GM18498 (cell line): ENCODE measurements at regions not wholly inside any gene's neighbourhood (a gene's known extent, or its start where the extent isn't known, plus 50 kb on each side); places are given as distances from the start of the nearest gene placed in this dataset.
A peak's percentile ranks its signal among the peaks of the same experiment; 100 is the strongest.
"Not testable (repeated sequence)": the region's sequence is repeated elsewhere in the genome, so short reads cannot be mapped to it uniquely, and the experiment has no call there.

Experiments used
- ATAC-seq: cut with Tn5 transposase; IDR thresholded peaks from one replicate; pipeline ENCODE4 v1.9.1; 2021; ENCODE audit warnings: mild to moderate bottlenecking, moderate library complexity; ENCODE audit not compliant: unreplicated experiment

GRCh38 chr10:3958472-3958996 lies 173.5 kb upstream of the KLF6 start:
- ATAC-seq, result no peak

GRCh38 chr10:3955955-3956617 lies 171.1 kb upstream of the KLF6 start:
- ATAC-seq, result no peak

- ATAC-seq, result no peak
Observed at GRCh38 chr10:3955493-3955892, 170.5 kb upstream of the KLF6 start.

- ATAC-seq, result no peak
Observed at GRCh38 chr10:3954615-3955014, 169.6 kb upstream of the KLF6 start.

- not testable (repeated sequence) for ATAC-seq
Observed at GRCh38 chr10:3954007-3954406, 169.0 kb upstream of the KLF6 start.

GRCh38 chr10:3951993-3952392 lies 167.0 kb upstream of the KLF6 start:
- no peak for ATAC-seq

- ATAC-seq, result no peak
Observed at GRCh38 chr10:3950676-3951275, 165.8 kb upstream of the KLF6 start.

GRCh38 chr10:3949711-3950110 lies 164.7 kb upstream of the KLF6 start:
- ATAC-seq, result no peak

GRCh38 chr10:3948843-3949242 lies 163.8 kb upstream of the KLF6 start:
- no peak for ATAC-seq

GRCh38 chr10:3946234-3947229 lies 161.5 kb upstream of the KLF6 start:
- no peak for ATAC-seq

- ATAC-seq, result no peak
Observed at GRCh38 chr10:3945026-3945425, 160.0 kb upstream of the KLF6 start.

GRCh38 chr10:3944591-3944990 lies 159.6 kb upstream of the KLF6 start:
- ATAC-seq, result no peak

- ATAC-seq, result no peak
Observed at GRCh38 chr10:3943695-3944257, 158.8 kb upstream of the KLF6 start.

GRCh38 chr10:3942937-3943489 lies 158.0 kb upstream of the KLF6 start:
- ATAC-seq, result no peak

GRCh38 chr10:3941676-3942075 lies 156.7 kb upstream of the KLF6 start:
- no peak for ATAC-seq

- no peak for ATAC-seq
Observed at GRCh38 chr10:3936422-3937040, 151.5 kb upstream of the KLF6 start.

GRCh38 chr10:3935933-3936359 lies 150.9 kb upstream of the KLF6 start:
- no peak for ATAC-seq

GRCh38 chr10:3935141-3935540 lies 150.1 kb upstream of the KLF6 start:
- ATAC-seq, result peak; percentile 98

- ATAC-seq, result no peak
Observed at GRCh38 chr10:3933733-3934132, 148.7 kb upstream of the KLF6 start.
